ELR (cell line): ENCODE measurements at regions not wholly inside any gene's neighbourhood (a gene's known extent, or its start where the extent isn't known, plus 50 kb on each side); places are given as distances from the start of the nearest gene placed in this dataset.
"Not testable (repeated sequence)": the region's sequence is repeated elsewhere in the genome, so short reads cannot be mapped to it uniquely, and the experiment has no call there.

Experiments used
- DNase-seq: peaks from one replicate; pipeline ENCODE4 v3.0.0-alpha.2; 2015; ENCODE audit warnings: low read depth

GRCh38 chr6:8914700-8915099, 479.4 kb upstream of the SLC35B3 start:
- DNase-seq: no peak

DNA sequence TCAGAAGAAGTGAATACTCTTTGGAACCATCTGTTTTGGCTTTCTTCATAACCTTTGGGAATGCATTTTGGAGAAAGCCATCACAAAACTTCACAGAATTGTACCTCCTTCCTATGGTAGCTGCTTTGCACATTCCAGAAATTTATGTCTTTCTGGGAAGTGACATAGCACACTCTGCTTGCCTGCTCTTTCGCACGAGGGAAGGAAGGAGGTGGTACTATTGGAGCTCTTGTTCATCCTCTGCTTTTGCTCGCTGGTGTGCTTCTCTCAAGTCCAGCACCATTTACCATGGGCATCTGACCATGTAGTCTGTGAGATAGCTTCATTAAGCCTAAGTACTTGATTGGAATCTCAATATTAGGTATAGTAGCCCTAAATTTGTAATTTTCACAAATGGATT, 473.3 kb upstream of the SLC35B3 start:
- no peak for DNase-seq

- no peak for DNase-seq
These were observed 471.4 kb upstream of the SLC35B3 start for GRCh38 chr6:8906699-8907098.

DNA sequence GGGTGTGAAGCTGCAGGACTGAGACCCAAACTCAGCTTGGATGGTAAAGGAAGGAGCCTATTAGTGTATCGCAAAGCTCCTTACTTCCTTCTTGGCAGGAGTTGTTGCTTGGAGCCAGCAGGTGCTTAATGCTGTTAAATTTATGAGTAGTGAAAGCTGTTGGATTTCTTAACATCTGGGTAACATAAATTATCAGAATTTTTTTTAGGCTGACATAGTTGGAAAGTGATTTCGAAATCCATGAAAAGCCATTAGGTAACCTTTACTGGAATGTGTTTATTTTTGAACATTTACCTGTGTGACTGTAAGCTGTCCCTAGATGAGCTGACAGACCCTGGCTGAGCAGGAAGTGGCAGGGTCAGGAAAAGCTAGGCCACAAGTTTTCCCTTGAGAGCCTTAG, 470.4 kb upstream of the SLC35B3 start:
- DNase-seq: no peak

DNA sequence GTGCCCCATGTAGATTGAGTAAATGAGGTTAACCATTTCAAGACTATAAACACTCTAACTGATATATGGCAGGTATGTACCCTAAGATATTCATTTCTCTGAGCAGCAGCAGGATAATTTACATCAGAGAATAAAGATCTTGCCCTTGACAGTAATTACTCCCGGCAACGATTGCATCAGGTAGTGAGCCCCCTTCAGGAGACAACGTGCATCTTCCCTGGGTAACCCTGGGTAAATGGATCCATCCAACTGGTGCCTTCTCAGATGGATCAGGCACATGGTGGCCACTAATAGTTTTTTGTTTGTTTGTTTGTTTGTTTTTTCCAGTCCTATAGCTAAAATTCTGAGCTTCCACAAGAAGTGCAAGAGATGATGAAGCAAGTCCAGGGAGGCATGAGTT, 469.4 kb upstream of the SLC35B3 start:
- DNase-seq: peak; percentile 6

GRCh38 chr6:8900056-8900455, 464.7 kb upstream of the SLC35B3 start:
- DNase-seq: no peak

- no peak for DNase-seq
These were observed 454.2 kb upstream of the SLC35B3 start for GRCh38 chr6:8889514-8889913.

DNA sequence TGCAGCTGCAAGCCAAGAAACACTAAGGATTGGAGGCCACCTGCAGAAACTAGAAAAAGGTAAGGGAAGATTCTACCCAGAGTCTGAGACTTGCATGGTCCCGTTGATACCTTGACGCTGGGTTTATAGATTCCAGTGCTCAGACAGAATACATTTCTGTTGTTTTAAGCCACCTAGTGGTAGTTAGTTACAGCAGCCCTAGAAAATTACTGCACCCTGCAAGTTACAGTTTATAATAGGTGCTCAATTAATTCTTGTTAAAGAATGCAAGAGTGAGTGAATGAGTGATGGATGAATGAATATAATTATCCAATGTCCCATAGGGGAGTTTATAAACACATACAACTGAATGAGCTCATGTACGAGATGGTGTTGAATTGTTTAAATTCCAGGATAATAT, 453.1 kb upstream of the SLC35B3 start:
- peak; percentile 17 for DNase-seq

- no peak for DNase-seq
These were observed 446.3 kb upstream of the SLC35B3 start for GRCh38 chr6:8881663-8882062.

DNA sequence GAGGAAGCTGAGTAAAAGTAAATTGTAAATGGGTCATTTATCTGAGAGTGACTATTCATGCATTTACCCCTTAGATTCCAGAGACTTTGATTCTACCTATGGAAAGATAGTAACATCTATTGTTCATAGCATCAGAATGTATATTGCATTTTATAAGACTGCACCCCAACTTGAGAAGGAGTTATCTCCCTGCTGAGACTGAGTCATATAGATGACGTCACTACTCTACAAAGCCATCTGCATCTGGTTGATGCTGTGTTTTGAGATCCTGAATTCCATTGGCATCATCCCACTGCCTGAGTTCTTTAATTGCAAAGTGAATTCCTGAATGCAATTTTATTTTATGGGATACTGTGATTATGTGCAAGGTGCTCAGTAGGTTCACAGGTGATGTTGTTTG, 444.0 kb upstream of the SLC35B3 start:
- DNase-seq: peak; percentile 7

GRCh38 chr6:8875986-8876385, 440.6 kb upstream of the SLC35B3 start:
- no peak for DNase-seq

DNA sequence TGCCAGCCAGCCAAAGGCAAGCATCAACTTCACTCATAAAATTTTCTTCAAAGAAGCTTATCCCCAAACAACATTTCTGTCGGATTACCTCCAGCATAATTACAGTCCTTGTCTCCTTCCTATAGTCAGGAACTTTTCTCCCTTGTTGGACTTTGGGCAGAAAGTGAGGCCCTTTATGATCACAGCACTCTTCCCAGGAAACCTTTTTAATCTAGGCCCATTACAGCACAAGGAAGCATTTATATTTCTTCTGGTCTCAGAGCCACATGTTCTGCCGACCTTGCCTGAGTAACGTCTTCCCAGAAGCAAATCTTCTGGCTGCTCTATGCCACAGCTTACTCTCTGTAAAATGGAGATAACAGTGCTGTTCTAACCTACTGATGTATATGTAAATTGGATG, 437.2 kb upstream of the SLC35B3 start:
- no peak for DNase-seq

DNA sequence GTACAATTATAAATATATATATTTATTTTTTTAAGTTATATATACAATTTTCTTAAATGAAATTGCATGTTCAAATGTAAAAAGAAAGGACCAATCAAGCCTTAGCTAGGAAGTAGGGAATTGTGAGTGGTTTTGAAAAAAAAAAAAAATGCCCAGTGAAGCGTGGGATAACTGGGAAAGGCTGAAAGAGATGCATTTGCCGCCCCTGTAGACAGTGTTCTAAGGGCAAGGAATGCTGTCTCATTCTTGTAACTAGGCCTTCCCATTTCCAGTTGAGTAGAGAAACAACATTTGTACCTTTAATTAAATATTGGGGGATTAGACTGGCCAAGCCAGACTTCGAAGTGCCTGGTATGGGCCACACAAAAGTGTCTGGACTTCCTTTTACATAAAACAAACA, 430.1 kb upstream of the SLC35B3 start:
- DNase-seq: no peak

GRCh38 chr6:8860671-8861070, 425.3 kb upstream of the SLC35B3 start:
- DNase-seq: no peak

- DNase-seq: no peak
These were observed 424.2 kb upstream of the SLC35B3 start for GRCh38 chr6:8859501-8859900.

GRCh38 chr6:8858854-8859331, 423.5 kb upstream of the SLC35B3 start:
- no peak for DNase-seq

DNA sequence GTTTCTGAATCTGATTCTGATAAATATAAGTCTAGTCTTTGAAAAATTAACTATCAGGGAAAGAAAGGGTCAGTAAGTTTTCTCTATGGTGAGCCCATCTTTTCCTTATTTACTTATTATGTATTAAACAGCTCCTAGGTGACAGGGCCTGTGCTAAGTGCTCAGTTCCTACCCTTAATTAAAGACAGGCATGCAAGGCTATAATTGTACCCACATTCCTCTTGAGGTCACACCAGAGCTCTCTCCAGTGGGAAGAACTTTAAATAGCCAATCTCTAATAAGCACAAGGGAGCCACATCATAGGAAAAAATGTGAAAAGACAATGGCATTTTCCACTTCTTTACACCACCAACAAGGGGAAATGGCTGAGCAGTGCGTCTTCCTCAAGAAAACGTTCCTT, 421.8 kb upstream of the SLC35B3 start:
- no peak for DNase-seq

- no peak for DNase-seq
These were observed 420.1 kb upstream of the SLC35B3 start for GRCh38 chr6:8855411-8855810.

- DNase-seq: no peak
These were observed 417.0 kb upstream of the SLC35B3 start for GRCh38 chr6:8852332-8852731.

DNA sequence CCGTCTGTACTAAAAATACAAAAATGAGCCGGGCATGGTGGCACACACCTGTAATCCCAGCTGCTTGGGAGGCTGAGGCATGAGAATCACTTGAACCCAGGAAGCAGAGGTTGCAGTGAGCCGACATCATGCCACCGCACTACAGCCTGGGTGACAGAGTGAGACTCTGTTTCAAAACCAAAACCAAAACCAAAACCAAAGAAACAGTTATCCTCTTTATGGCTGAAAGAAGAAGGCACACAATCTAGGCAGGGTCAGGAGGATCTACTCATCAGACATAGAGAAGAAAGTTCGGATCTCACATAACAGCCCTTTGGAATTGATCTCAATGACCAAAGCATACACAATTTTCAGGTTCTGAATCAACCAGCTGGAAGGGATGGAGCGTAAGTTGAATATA, 411.3 kb upstream of the SLC35B3 start:
- not testable (repeated sequence) for DNase-seq

- DNase-seq: no peak
These were observed 410.3 kb upstream of the SLC35B3 start for GRCh38 chr6:8845690-8846089.

DNA sequence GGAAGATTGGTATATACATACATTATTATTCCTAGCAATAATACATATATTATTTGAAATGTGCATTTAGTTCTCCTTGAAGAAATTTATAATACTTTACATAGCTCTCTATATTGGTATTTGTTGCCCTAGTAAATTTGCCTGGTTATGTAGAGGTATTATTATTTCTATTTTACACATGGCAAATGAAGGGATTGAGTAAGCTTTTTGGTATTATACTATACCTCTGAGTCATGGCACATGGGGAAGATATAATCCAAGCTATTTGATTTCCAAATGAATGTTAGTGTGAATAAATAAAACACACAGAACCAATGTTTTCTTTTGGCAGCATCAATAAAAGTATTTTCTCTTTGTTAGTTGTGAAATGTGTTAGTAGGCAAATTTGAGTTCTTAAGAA, 409.6 kb upstream of the SLC35B3 start:
- no peak for DNase-seq

GRCh38 chr6:8839626-8840025, 404.3 kb upstream of the SLC35B3 start:
- no peak for DNase-seq

DNA sequence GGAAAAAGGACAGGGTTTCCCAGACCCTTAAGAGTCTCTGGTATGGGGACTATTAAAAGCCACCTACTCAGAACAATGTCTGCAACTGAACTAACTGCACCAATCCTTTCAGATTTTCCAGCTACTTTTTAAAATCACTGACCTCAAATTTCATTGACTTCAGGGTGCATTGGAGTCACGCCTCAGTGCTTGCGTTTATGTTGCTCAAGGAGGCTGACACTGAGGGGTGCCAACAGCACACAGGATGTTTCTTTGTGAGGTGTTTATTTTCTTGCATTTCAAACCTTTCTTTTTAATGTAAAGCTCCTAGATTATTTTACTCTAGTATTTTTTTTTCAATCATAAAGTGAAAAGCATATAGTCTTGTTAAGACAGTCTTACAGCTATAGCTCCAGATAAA, 402.0 kb upstream of the SLC35B3 start:
- no peak for DNase-seq

DNA sequence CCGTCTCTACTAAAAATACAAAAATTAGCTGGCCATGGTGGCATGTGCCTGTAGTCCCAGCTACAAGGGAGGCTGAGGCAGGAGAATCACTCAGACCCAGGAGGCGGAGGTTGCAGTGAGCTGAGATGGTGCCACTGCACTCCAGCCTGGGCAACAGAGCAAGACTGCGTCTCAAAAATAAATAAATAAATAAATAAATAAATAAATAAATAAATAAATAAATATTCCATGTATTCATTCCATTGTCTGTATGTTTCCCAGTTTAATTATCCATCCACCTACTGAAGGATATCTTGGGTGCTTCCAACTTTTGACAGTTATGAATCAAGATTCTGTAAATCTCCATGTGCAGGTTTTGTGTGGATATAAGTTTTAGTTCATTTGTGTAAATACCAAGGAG, 397.4 kb upstream of the SLC35B3 start:
- DNase-seq: not testable (repeated sequence)
